WTC11 (cell line): ENCODE measurements at regions not wholly inside any gene's neighbourhood (a gene's known extent, or its start where the extent isn't known, plus 50 kb on each side); places are given as distances from the start of the nearest gene placed in this dataset.

ENCODE experiments used
- ATAC-seq: fragments of 200-7000 bp; cut with Tn5 transposase; 2 replicates; pipeline ENCODE4 v1.10.0; 2021; ENCODE audit warnings: mild to moderate bottlenecking, moderate library complexity
- CTCF ChIA-PET: fragments of 300-600 bp; sonication (Branson Sonifier 250); formaldehyde crosslinking; loops from one replicate; lab custom pipeline; 2021; ENCODE audit warnings: antibody characterized with exemption; lab: Charles Lee
- POLR2A ChIA-PET: fragments of 350-600 bp; sonication (Branson Sonifier 250); formaldehyde crosslinking; loops from one replicate; lab custom pipeline; 2021; ENCODE audit warnings: antibody characterized with exemption; lab: Charles Lee
- DNase-seq: peaks from one replicate; pipeline ENCODE4 v3.0.0; 2021; ENCODE audit warnings: low spot score
- H3K27ac Mint-ChIP-seq: 2 replicates; pipeline ENCODE4 v1.8.0; 2021; ENCODE audit warnings: mixed read lengths
- H3K27me3 Mint-ChIP-seq: 2 replicates; pipeline ENCODE4 v1.8.0; 2021; ENCODE audit warnings: low read depth, mild to moderate bottlenecking, moderate library complexity, mixed read lengths
- H3K36me3 Mint-ChIP-seq: 2 replicates; pipeline ENCODE4 v1.8.0; 2021; ENCODE audit warnings: mixed read lengths
- H3K4me1 Mint-ChIP-seq: 2 replicates; pipeline ENCODE4 v1.8.0; 2022; ENCODE audit warnings: mixed read lengths
- H3K4me3 Mint-ChIP-seq: 2 replicates; pipeline ENCODE4 v1.8.0; 2021; ENCODE audit warnings: mild to moderate bottlenecking, moderate library complexity, mixed read lengths
- H3K9me3 Mint-ChIP-seq: 2 replicates; pipeline ENCODE4 v1.8.0; 2021; ENCODE audit warnings: mixed read lengths
- ATF6 ChIP-seq: sonication (generic); formaldehyde crosslinking; IDR thresholded peaks from 2 replicates; pipeline ENCODE4 v1.8.1; 2023; ENCODE audit warnings: mild to moderate bottlenecking, missing genetic modification reagents
- CDX4 ChIP-seq: fragments of 250-450 bp; sonication (Bioruptor Pico); IDR thresholded peaks from 2 replicates; pipeline ENCODE4 v1.9.0; 2021; ENCODE audit warnings: moderate library complexity, mild to moderate bottlenecking, inconsistent platforms, borderline replicate concordance
- CREM ChIP-seq: sonication (generic); formaldehyde crosslinking; IDR thresholded peaks from 2 replicates; pipeline ENCODE4 v1.8.1; 2022; ENCODE audit warnings: mild to moderate bottlenecking, missing genetic modification reagents, moderate library complexity
- CTCF ChIP-seq: fragments of 200-600 bp; IDR thresholded peaks from 2 replicates; pipeline ENCODE4 v1.8.0; 2022; ENCODE audit warnings: antibody characterized with exemption
- E2F5 ChIP-seq: sonication (generic); formaldehyde crosslinking; IDR thresholded peaks from 2 replicates; pipeline ENCODE4 v1.8.1; 2022; ENCODE audit warnings: mild to moderate bottlenecking, moderate library complexity, missing genetic modification reagents
- GTF2I ChIP-seq: fragments of 250-450 bp; sonication (Bioruptor Pico); conservative IDR thresholded peaks from 2 replicates; pipeline ENCODE4 v1.4.0; 2021; ENCODE audit warnings: mild to moderate bottlenecking
- HMGXB4 ChIP-seq: sonication (generic); formaldehyde crosslinking; IDR thresholded peaks from 2 replicates; pipeline ENCODE4 v1.8.1; 2023; ENCODE audit warnings: mild to moderate bottlenecking, moderate library complexity, missing genetic modification reagents
- IRF1 ChIP-seq: sonication (generic); formaldehyde crosslinking; IDR thresholded peaks from 2 replicates; pipeline ENCODE4 v1.8.0; 2023; ENCODE audit warnings: missing genetic modification reagents
- JAZF1 ChIP-seq: fragments of 250-450 bp; sonication (Bioruptor Pico); IDR thresholded peaks from 2 replicates; pipeline ENCODE4 v1.9.0; 2021; ENCODE audit warnings: moderate library complexity, mild to moderate bottlenecking, inconsistent platforms
- NFATC4 ChIP-seq: fragments of 250-450 bp; sonication (Bioruptor Pico); IDR thresholded peaks from 2 replicates; pipeline ENCODE4 v1.9.0; 2021; ENCODE audit warnings: mild to moderate bottlenecking
- NR1H2 ChIP-seq: sonication (generic); formaldehyde crosslinking; IDR thresholded peaks from 2 replicates; pipeline ENCODE4 v1.9.0; 2021; ENCODE audit warnings: mild to moderate bottlenecking, moderate library complexity, missing genetic modification reagents
- TP53 ChIP-seq: sonication (generic); formaldehyde crosslinking; IDR thresholded peaks from 2 replicates; pipeline ENCODE4 v1.8.1; 2023; ENCODE audit warnings: mild to moderate bottlenecking, missing genetic modification reagents
- ZBTB21 ChIP-seq: sonication (generic); formaldehyde crosslinking; IDR thresholded peaks from 2 replicates; pipeline ENCODE4 v1.8.1; 2023; ENCODE audit warnings: mild to moderate bottlenecking, missing genetic modification reagents, borderline replicate concordance
- ZMAT4 ChIP-seq: fragments of 250-450 bp; sonication (Bioruptor Pico); IDR thresholded peaks from 2 replicates; pipeline ENCODE4 v1.9.0; 2021; ENCODE audit warnings: mild to moderate bottlenecking
- ZNF138 ChIP-seq: sonication (generic); formaldehyde crosslinking; conservative IDR thresholded peaks from 2 replicates; pipeline ENCODE4 v1.8.1; 2022; ENCODE audit warnings: mild to moderate bottlenecking, moderate library complexity, missing genetic modification reagents
- ZNF396 ChIP-seq: fragments of 250-450 bp; sonication (Bioruptor Pico); IDR thresholded peaks from 2 replicates; pipeline ENCODE4 v1.8.0; 2021; ENCODE audit warnings: mild to moderate bottlenecking, moderate library complexity, borderline replicate concordance
- ZNF416 ChIP-seq: fragments of 250-450 bp; sonication (Bioruptor Pico); IDR thresholded peaks from 2 replicates; pipeline ENCODE4 v1.9.0; 2021; ENCODE audit warnings: mild to moderate bottlenecking, inconsistent platforms
- ZNF512 ChIP-seq: sonication (generic); formaldehyde crosslinking; IDR thresholded peaks from 2 replicates; pipeline ENCODE4 v1.8.1; 2022; ENCODE audit warnings: missing genetic modification reagents, borderline replicate concordance

- Mint-ChIP-seq H3K27me3 (no peaks in the 10 kb centered on the region), H3K36me3 (no peaks in the 10 kb centered on the region)
- no peak for ATAC-seq
- CTCF ChIA-PET = no interaction called here
- no peak for TF ChIP-seq ATF6
- TF ChIP-seq ZNF138 (CRISPR knock-in tag) = no peak
- no peak for TF ChIP-seq TP53
- TF ChIP-seq HMGXB4 = no peak
- no peak for TF ChIP-seq CTCF
- no peak for TF ChIP-seq GTF2I (CRISPR knock-in tag)
- no peak for TF ChIP-seq JAZF1 (CRISPR knock-in tag)
- TF ChIP-seq, all 79 proteins: peak for 0
- H3K4me1 Mint-ChIP-seq = no peaks in the 10 kb centered on the region
- POLR2A ChIA-PET = no interaction called here
- H3K4me3 Mint-ChIP-seq = no peak overlapping the region
- peaks cover 15% of the 10 kb centered on the region for H3K9me3 Mint-ChIP-seq
- H3K27ac Mint-ChIP-seq = no peak overlapping the region
- no peak for DNase-seq
Measured at GRCh38 chr1:193658691-193659090, 472.3 kb upstream of the B3GALT2 start.

GRCh38 chr1:193658081-193658480, 471.7 kb upstream of the B3GALT2 start:
- Mint-ChIP-seq H3K27me3 (no peaks in the 10 kb centered on the region), H3K36me3 (no peaks in the 10 kb centered on the region), H3K4me3 (no peak overlapping the region), H3K27ac (no peak overlapping the region), H3K4me1 (no peaks in the 10 kb centered on the region), H3K9me3 (peaks cover 18% of the 10 kb centered on the region)
- ChIA-PET CTCF (no interaction called here), POLR2A (no interaction called here)
- TF ChIP-seq IRF1 (CRISPR knock-in tag) = no peak
- no peak for TF ChIP-seq ZNF416 (CRISPR knock-in tag)
- no peak for TF ChIP-seq CDX4 (CRISPR knock-in tag)
- no peak for TF ChIP-seq NR1H2 (CRISPR knock-in tag)
- TF ChIP-seq HMGXB4 = no peak
- no peak for TF ChIP-seq CREM (CRISPR knock-in tag)
- TF ChIP-seq ZMAT4 (CRISPR knock-in tag) = no peak
- TF ChIP-seq GTF2I (CRISPR knock-in tag) = no peak
- no peak for TF ChIP-seq ZNF512 (CRISPR knock-in tag)
- no peak for TF ChIP-seq NFATC4 (CRISPR knock-in tag)
- no peak for TF ChIP-seq E2F5 (CRISPR knock-in tag)
- no peak for TF ChIP-seq ZNF396
- no peak for TF ChIP-seq ZBTB21 (CRISPR knock-in tag)
- ATAC-seq = no peak
- DNase-seq = no peak
